ENCODE measurements at regions not wholly inside any gene's neighbourhood (a gene's known extent, or its start where the extent isn't known, plus 50 kb on each side); places are given as distances from the start of the nearest gene placed in this dataset.

DNA sequence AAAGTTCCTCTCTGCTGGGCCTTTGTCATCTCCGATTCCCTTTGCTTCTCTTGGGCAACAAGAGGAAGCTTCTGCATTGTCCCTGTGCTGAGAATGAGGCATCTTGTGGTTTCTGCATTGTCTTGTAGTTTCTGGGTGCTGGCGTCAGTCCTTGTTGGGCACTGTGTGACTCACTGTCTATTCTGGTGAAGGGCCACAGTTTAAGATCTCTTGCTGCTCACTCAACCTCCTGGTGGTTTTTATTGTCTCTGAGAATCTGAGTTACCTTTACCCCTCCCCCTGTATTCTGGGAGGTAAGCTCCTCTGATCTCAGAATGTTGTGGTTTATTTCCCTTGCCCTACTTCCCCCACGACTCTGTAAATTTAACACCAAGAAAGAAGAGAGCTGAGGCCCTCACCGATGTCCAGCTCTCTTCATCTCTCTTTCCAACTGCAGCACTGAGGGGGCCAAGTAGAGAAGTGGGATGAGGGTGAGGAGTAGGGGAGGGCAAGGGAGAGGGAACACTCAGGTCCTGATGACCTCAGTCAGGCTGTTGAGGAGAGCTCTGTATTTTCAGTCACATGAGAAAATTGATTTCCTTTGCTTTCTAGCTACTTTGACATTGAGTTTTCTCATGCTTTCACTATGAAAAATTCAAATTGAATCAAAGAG lies 441.6 kb upstream of the PITX2 start:
- H3K36me3 ChIP-seq: no peaks in the 10 kb centered on the region
- 52% methylated on average over 4 of the region's 4 CpGs for WGBS (ENCODE audit: insufficient coverage, low coverage, low lambda C conversion rate, missing lambda C conversion rate)
- ATAC-seq (no peak), DNase-seq (no peak)
- no peaks in the 10 kb centered on the region for H3K27me3 ChIP-seq
- no peaks in the 10 kb centered on the region for H3K9me3 ChIP-seq
- H3K27ac ChIP-seq: no peak overlapping the region
- intact Hi-C loops (cut with DNase I): no loop called here
- TF ChIP-seq, protein P1, sequence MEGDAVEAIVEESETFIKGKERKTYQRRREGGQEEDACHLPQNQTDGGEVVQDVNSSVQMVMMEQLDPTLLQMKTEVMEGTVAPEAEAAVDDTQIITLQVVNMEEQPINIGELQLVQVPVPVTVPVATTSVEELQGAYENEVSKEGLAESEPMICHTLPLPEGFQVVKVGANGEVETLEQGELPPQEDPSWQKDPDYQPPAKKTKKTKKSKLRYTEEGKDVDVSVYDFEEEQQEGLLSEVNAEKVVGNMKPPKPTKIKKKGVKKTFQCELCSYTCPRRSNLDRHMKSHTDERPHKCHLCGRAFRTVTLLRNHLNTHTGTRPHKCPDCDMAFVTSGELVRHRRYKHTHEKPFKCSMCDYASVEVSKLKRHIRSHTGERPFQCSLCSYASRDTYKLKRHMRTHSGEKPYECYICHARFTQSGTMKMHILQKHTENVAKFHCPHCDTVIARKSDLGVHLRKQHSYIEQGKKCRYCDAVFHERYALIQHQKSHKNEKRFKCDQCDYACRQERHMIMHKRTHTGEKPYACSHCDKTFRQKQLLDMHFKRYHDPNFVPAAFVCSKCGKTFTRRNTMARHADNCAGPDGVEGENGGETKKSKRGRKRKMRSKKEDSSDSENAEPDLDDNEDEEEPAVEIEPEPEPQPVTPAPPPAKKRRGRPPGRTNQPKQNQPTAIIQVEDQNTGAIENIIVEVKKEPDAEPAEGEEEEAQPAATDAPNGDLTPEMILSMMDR (IDR thresholded peaks at IDR 0.05): no peak
- TF ChIP-seq POLR2A (IDR thresholded peaks at IDR 0.05): no peak
- no peak overlapping the region for H3K4me3 ChIP-seq
- no peaks in the 10 kb centered on the region for H3K4me1 ChIP-seq

DNA sequence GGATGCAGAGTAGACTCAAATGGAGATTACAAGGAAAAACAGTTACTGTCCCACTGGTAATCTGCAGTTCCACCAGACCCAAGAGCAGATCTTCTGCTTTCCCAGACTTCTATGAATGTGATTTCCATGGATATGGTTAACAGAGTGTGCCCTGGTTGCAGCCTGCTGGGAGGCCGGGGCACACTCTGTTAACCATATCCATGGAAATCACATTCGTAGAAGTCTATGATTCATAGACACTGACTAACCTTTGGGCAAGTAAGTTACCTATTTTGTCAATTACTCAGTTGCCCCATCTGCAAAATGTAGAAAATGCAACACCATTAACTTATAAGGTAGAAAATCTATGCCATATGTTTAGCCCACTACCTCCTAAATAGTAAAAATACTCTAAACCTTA lies 443.1 kb upstream of the PITX2 start:
- 68% methylated on average over 2 of the region's 2 CpGs for WGBS (ENCODE audit: insufficient coverage, low coverage, low lambda C conversion rate, missing lambda C conversion rate)

DNA sequence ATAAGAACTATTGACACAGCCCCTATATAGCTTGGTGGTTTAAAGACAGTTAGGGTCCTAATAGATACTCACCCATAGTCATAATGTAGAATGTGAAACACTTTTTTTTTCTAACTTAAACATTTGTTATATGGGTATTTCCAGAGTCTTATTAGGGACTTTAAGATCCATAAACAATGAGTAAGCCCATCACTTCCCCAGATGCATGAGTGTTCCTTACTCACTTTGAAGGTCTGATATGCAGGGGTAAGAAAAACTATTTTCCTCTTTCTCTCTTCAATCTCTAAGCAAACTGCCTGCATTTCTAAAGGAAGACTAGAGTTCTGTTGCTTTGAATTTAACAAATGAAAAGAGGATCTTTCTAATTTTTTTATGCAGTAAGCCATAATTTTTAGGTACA lies 443.6 kb upstream of the PITX2 start:
- H3K4me1 ChIP-seq: no peaks in the 10 kb centered on the region
- H3K27me3 ChIP-seq: no peaks in the 10 kb centered on the region
- ATAC-seq (no peak), DNase-seq (no peak)
- H3K9me3 ChIP-seq: no peaks in the 10 kb centered on the region
- TF ChIP-seq, protein P1 (IDR thresholded peaks at IDR 0.05): no peak
- no peak for TF ChIP-seq POLR2A (IDR thresholded peaks at IDR 0.05)
- H3K36me3 ChIP-seq: no peaks in the 10 kb centered on the region
- intact Hi-C loops (cut with DNase I): no loop called here
- no peak overlapping the region for H3K27ac ChIP-seq
- no peak overlapping the region for H3K4me3 ChIP-seq

More for the DNA sequence above, 443.1 kb upstream of the PITX2 start:
- Histone ChIP-seq H3K27ac (no peak overlapping the region), H3K27me3 (no peaks in the 10 kb centered on the region), H3K4me1 (no peaks in the 10 kb centered on the region), H3K9me3 (no peaks in the 10 kb centered on the region), H3K36me3 (no peaks in the 10 kb centered on the region), H3K4me3 (no peak overlapping the region)
- ATAC-seq: no peak
- intact Hi-C loops (cut with DNase I): no loop called here
- no peak for DNase-seq
- no peak for TF ChIP-seq POLR2A (IDR thresholded peaks at IDR 0.05)
- TF ChIP-seq, protein P1 (IDR thresholded peaks at IDR 0.05): no peak

DNA sequence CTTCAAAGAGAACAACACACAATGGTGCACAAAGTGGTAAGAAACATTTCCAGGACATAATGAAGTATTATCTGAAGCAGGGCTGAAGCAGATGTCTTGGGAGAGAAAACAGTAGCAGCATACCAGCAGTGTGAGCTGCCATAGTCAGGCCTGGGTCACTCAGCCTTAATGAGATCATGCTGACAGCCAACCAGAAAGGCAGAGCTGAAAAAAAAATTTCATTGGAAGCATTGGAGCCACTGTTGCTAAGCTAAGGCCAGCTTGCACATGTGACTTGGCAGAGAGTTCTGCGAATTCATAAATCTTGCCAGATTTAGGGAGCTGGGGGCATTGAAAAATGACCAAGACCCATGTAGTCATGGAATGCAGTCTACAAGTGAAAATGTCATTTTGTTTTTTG lies 444.0 kb upstream of the PITX2 start:
- Histone ChIP-seq H3K27me3 (no peaks in the 10 kb centered on the region), H3K36me3 (no peaks in the 10 kb centered on the region), H3K27ac (no peak overlapping the region), H3K4me3 (no peak overlapping the region), H3K9me3 (no peaks in the 10 kb centered on the region), H3K4me1 (no peaks in the 10 kb centered on the region)
- no peak for ATAC-seq
- no peak for DNase-seq
- 43% methylated on average over 1 of the region's 1 CpG for WGBS (ENCODE audit: insufficient coverage, low coverage, low lambda C conversion rate, missing lambda C conversion rate)
- intact Hi-C loops (cut with DNase I): no loop called here
- TF ChIP-seq POLR2A (IDR thresholded peaks at IDR 0.05): no peak

DNA sequence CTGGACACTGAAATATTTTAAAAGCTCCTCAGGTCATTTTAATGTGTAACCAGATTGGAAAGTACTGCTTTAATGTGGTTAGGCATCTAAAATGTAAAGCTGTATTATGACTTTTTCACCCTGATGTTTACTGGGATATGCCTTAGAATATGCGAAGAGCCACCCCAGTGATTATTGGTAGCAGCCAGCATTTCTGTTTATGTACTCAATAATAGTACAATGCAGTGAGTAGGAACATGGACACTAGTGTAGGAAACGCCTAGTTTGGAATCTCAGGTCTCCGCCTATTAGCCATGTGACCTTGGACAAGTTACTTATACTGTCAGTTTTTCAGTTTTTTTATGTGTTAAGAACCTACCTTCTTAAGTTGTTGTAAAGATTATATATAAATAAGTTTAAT lies 446.0 kb upstream of the PITX2 start:
- DNase-seq: no peak
- ATAC-seq: no peak
- no peak overlapping the region for H3K4me3 ChIP-seq
- TF ChIP-seq POLR2A (IDR thresholded peaks at IDR 0.05): no peak
- TF ChIP-seq, protein P1 (IDR thresholded peaks at IDR 0.05): no peak
- no peaks in the 10 kb centered on the region for H3K36me3 ChIP-seq
- no peaks in the 10 kb centered on the region for H3K27me3 ChIP-seq
- no peaks in the 10 kb centered on the region for H3K4me1 ChIP-seq
- no peaks in the 10 kb centered on the region for H3K9me3 ChIP-seq
- H3K27ac ChIP-seq: no peak overlapping the region
- intact Hi-C loops (cut with DNase I): no loop called here
- 53% methylated on average over 3 of the region's 3 CpGs for WGBS (ENCODE audit: insufficient coverage, low coverage, low lambda C conversion rate, missing lambda C conversion rate)

Data from right lobe of liver (tissue), 6 donors.